ENCODE measurements at regions not wholly inside any gene's neighbourhood (a gene's known extent, or its start where the extent isn't known, plus 50 kb on each side); places are given as distances from the start of the nearest gene placed in this dataset.

- H3K23ac ChIP-seq (ENCODE audit: low read depth, low read length, poor library complexity), result no peak overlapping the region
- H3K4ac ChIP-seq (ENCODE audit: low read length), result no peak overlapping the region
- DNase-seq (ENCODE audit: low spot score), result no peak
- H3K9ac ChIP-seq (ENCODE audit: low read depth, low read length, poor library complexity), result no peak overlapping the region
- no peak overlapping the region for H3K4me2 ChIP-seq (ENCODE audit: insufficient read depth, low read length, poor library complexity, severe bottlenecking)
- no peak overlapping the region for H2AFZ ChIP-seq (ENCODE audit: low read length)
- no peak overlapping the region for H2BK120ac ChIP-seq (ENCODE audit: low read depth, low read length)
- no peak overlapping the region for H3K18ac ChIP-seq (ENCODE audit: low read length)
- H2BK12ac ChIP-seq (ENCODE audit: low read length), result no peak overlapping the region
- H3K9me3 ChIP-seq (replicated peaks in 1 of 2; ENCODE audit: control insufficient read depth in 2 of 2, insufficient read depth in 1 of 2, low read depth in 1 of 2, low read length in 2 of 2), result peaks cover 0 to 2% of the 10 kb centered on the region in 2 donors
- no peak overlapping the region for H3K14ac ChIP-seq (ENCODE audit: low read length)
- no peak overlapping the region for H2AK5ac ChIP-seq (ENCODE audit: low read depth, low read length)
- no peaks in the 10 kb centered on the region for H3K79me1 ChIP-seq (ENCODE audit: low read depth, low read length)
- no peaks in the 10 kb centered on the region for H3K36me3 ChIP-seq (replicated peaks in 1 of 2; ENCODE audit: control insufficient read depth in 2 of 2, insufficient read depth in 2 of 2, low read length in 2 of 2)
- no peak overlapping the region for H3K27ac ChIP-seq (replicated peaks; ENCODE audit: low read length)
- no peak overlapping the region for H4K91ac ChIP-seq (ENCODE audit: low read depth, low read length, poor library complexity)
- no CpG with 5 or more reads among the region's 6 CpGs for WGBS, 2 donors (ENCODE audit: extremely low coverage in 2 of 2, insufficient read length in 2 of 2, insufficient replicate concordance in 1 of 2)
- peaks cover 0 to 5% of the 10 kb centered on the region in 2 donors for H3K4me1 ChIP-seq (ENCODE audit: control insufficient read depth in 2 of 2, insufficient read depth in 1 of 2, low read depth in 1 of 2, low read length in 2 of 2)
- no peak overlapping the region for H3K4me3 ChIP-seq (ENCODE audit: low read length in 2 of 2)
- no peak overlapping the region for H2BK15ac ChIP-seq (ENCODE audit: low read length)
- no peak overlapping the region for H2BK5ac ChIP-seq (ENCODE audit: low read length)
- H3K27me3 ChIP-seq (ENCODE audit: control insufficient read depth in 3 of 3, insufficient read depth in 3 of 3, low read depth in 1 of 3, low read length in 3 of 3), result peaks cover 0 to 21% (median 2%) of the 10 kb centered on the region in 3 experiments
- no peak overlapping the region for H4K8ac ChIP-seq (ENCODE audit: low read depth, low read length)
These were observed 57.7 kb upstream of the RASD2 start for GRCh38 chr22:35482974-35483373.

GRCh38 chr22:35483730-35484129 is 56.9 kb upstream of the RASD2 start:
- no CpG with 5 or more reads among the region's 3 CpGs for WGBS, 2 donors (ENCODE audit: extremely low coverage in 2 of 2, insufficient read length in 2 of 2, insufficient replicate concordance in 1 of 2)
- H3K4ac ChIP-seq (ENCODE audit: low read length), result no peak overlapping the region
- H3K4me2 ChIP-seq (ENCODE audit: insufficient read depth, low read length, poor library complexity, severe bottlenecking), result no peak overlapping the region

GRCh38 chr22:35484651-35485556 is 55.7 kb upstream of the RASD2 start:
- Histone ChIP-seq H3K79me1 (ENCODE audit: low read depth, low read length) (no peaks in the 10 kb centered on the region), H3K9me3 (replicated peaks in 1 of 2; ENCODE audit: control insufficient read depth in 2 of 2, insufficient read depth in 1 of 2, low read depth in 1 of 2, low read length in 2 of 2) (peaks cover 0 to 2% of the 10 kb centered on the region in 2 donors), H2BK120ac (ENCODE audit: low read depth, low read length) (no peak overlapping the region), H2AFZ (ENCODE audit: low read length) (peak overlapping the region; percentile 15), H2BK12ac (ENCODE audit: low read length) (no peak overlapping the region), H2AK5ac (ENCODE audit: low read depth, low read length) (no peak overlapping the region), H2BK15ac (ENCODE audit: low read length) (no peak overlapping the region), H3K23ac (ENCODE audit: low read depth, low read length, poor library complexity) (no peak overlapping the region), H4K91ac (ENCODE audit: low read depth, low read length, poor library complexity) (no peak overlapping the region), H3K27ac (replicated peaks; ENCODE audit: low read length) (no peak overlapping the region), H3K14ac (ENCODE audit: low read length) (no peak overlapping the region), H3K4me1 (ENCODE audit: control insufficient read depth in 2 of 2, insufficient read depth in 1 of 2, low read depth in 1 of 2, low read length in 2 of 2) (peaks cover 0 to 5% of the 10 kb centered on the region in 2 donors), H3K4ac (ENCODE audit: low read length) (no peak overlapping the region), H4K8ac (ENCODE audit: low read depth, low read length) (no peak overlapping the region), H3K27me3 (ENCODE audit: control insufficient read depth in 3 of 3, insufficient read depth in 3 of 3, low read depth in 1 of 3, low read length in 3 of 3) (peaks cover 0 to 34% (median 2%) of the 10 kb centered on the region in 3 experiments), H3K18ac (ENCODE audit: low read length) (no peak overlapping the region), H3K36me3 (replicated peaks in 1 of 2; ENCODE audit: control insufficient read depth in 2 of 2, insufficient read depth in 2 of 2, low read length in 2 of 2) (no peaks in the 10 kb centered on the region), H2BK5ac (ENCODE audit: low read length) (no peak overlapping the region), H3K4me2 (ENCODE audit: insufficient read depth, low read length, poor library complexity, severe bottlenecking) (no peak overlapping the region), H3K9ac (ENCODE audit: low read depth, low read length, poor library complexity) (no peak overlapping the region), H3K4me3 (ENCODE audit: low read length in 2 of 2) (no peak overlapping the region)
- DNase-seq (ENCODE audit: low spot score), result no peak
- WGBS, 2 donors (ENCODE audit: extremely low coverage in 2 of 2, insufficient read length in 2 of 2, insufficient replicate concordance in 1 of 2), result no CpG with 5 or more reads among the region's 16 CpGs

More at GRCh38 chr22:35483730-35484129, 56.9 kb upstream of the RASD2 start:
- no peak overlapping the region for H4K91ac ChIP-seq (ENCODE audit: low read depth, low read length, poor library complexity)
- no peak overlapping the region for H3K23ac ChIP-seq (ENCODE audit: low read depth, low read length, poor library complexity)
- no peak overlapping the region for H3K4me3 ChIP-seq (ENCODE audit: low read length in 2 of 2)
- H2BK120ac ChIP-seq (ENCODE audit: low read depth, low read length), result no peak overlapping the region
- H2BK15ac ChIP-seq (ENCODE audit: low read length), result no peak overlapping the region
- H2BK12ac ChIP-seq (ENCODE audit: low read length), result no peak overlapping the region
- H3K9ac ChIP-seq (ENCODE audit: low read depth, low read length, poor library complexity), result no peak overlapping the region
- no peak overlapping the region for H2AFZ ChIP-seq (ENCODE audit: low read length)
- no peak overlapping the region for H2AK5ac ChIP-seq (ENCODE audit: low read depth, low read length)
- no peaks in the 10 kb centered on the region for H3K79me1 ChIP-seq (ENCODE audit: low read depth, low read length)
- H3K14ac ChIP-seq (ENCODE audit: low read length), result no peak overlapping the region
- H4K8ac ChIP-seq (ENCODE audit: low read depth, low read length), result no peak overlapping the region
- peaks cover 0 to 5% of the 10 kb centered on the region in 2 donors for H3K4me1 ChIP-seq (ENCODE audit: control insufficient read depth in 2 of 2, insufficient read depth in 1 of 2, low read depth in 1 of 2, low read length in 2 of 2)
- DNase-seq (ENCODE audit: low spot score), result no peak
- H3K9me3 ChIP-seq (replicated peaks in 1 of 2; ENCODE audit: control insufficient read depth in 2 of 2, insufficient read depth in 1 of 2, low read depth in 1 of 2, low read length in 2 of 2), result peaks cover 0 to 2% of the 10 kb centered on the region in 2 donors
- no peak overlapping the region for H3K27ac ChIP-seq (replicated peaks; ENCODE audit: low read length)
- H2BK5ac ChIP-seq (ENCODE audit: low read length), result no peak overlapping the region
- H3K18ac ChIP-seq (ENCODE audit: low read length), result no peak overlapping the region
- H3K36me3 ChIP-seq (replicated peaks in 1 of 2; ENCODE audit: control insufficient read depth in 2 of 2, insufficient read depth in 2 of 2, low read length in 2 of 2), result no peaks in the 10 kb centered on the region
- H3K27me3 ChIP-seq (ENCODE audit: control insufficient read depth in 3 of 3, insufficient read depth in 3 of 3, low read depth in 1 of 3, low read length in 3 of 3), result peaks cover 0 to 26% (median 2%) of the 10 kb centered on the region in 3 experiments

GRCh38 chr22:35486116-35486631 is 54.5 kb upstream of the RASD2 start:
- H2AFZ ChIP-seq (ENCODE audit: low read length), result no peak overlapping the region
- H2BK15ac ChIP-seq (ENCODE audit: low read length), result peak overlapping the region; percentile 30
- peaks cover 0 to 2% of the 10 kb centered on the region in 2 donors for H3K9me3 ChIP-seq (replicated peaks in 1 of 2; ENCODE audit: control insufficient read depth in 2 of 2, insufficient read depth in 1 of 2, low read depth in 1 of 2, low read length in 2 of 2)
- no peak overlapping the region for H2BK120ac ChIP-seq (ENCODE audit: low read depth, low read length)
- no peak overlapping the region for H4K8ac ChIP-seq (ENCODE audit: low read depth, low read length)
- H3K4me3 ChIP-seq (ENCODE audit: low read length in 2 of 2), result peak overlapping the region in 1 of 2 donors; percentile 41
- no peak overlapping the region for H3K18ac ChIP-seq (ENCODE audit: low read length)
- H3K4me1 ChIP-seq (ENCODE audit: control insufficient read depth in 2 of 2, insufficient read depth in 1 of 2, low read depth in 1 of 2, low read length in 2 of 2), result peaks cover 0 to 5% of the 10 kb centered on the region in 2 donors
- no peak overlapping the region for H2AK5ac ChIP-seq (ENCODE audit: low read depth, low read length)
- H3K23ac ChIP-seq (ENCODE audit: low read depth, low read length, poor library complexity), result no peak overlapping the region
- no peaks in the 10 kb centered on the region for H3K79me1 ChIP-seq (ENCODE audit: low read depth, low read length)
- no peak overlapping the region for H4K91ac ChIP-seq (ENCODE audit: low read depth, low read length, poor library complexity)
- no peak overlapping the region for H3K14ac ChIP-seq (ENCODE audit: low read length)
- WGBS, 2 donors (ENCODE audit: extremely low coverage in 2 of 2, insufficient read length in 2 of 2, insufficient replicate concordance in 1 of 2), result no CpG with 5 or more reads among the region's 11 CpGs
- no peak overlapping the region for H3K4me2 ChIP-seq (ENCODE audit: insufficient read depth, low read length, poor library complexity, severe bottlenecking)
- H3K9ac ChIP-seq (ENCODE audit: low read depth, low read length, poor library complexity), result no peak overlapping the region
- H2BK12ac ChIP-seq (ENCODE audit: low read length), result no peak overlapping the region
- H3K4ac ChIP-seq (ENCODE audit: low read length), result no peak overlapping the region
- H3K27ac ChIP-seq (replicated peaks; ENCODE audit: low read length), result no peak overlapping the region
- no peaks in the 10 kb centered on the region for H3K36me3 ChIP-seq (replicated peaks in 1 of 2; ENCODE audit: control insufficient read depth in 2 of 2, insufficient read depth in 2 of 2, low read length in 2 of 2)
- H3K27me3 ChIP-seq (ENCODE audit: control insufficient read depth in 3 of 3, insufficient read depth in 3 of 3, low read depth in 1 of 3, low read length in 3 of 3), result peaks cover 0 to 28% (median 2%) of the 10 kb centered on the region in 3 experiments
- DNase-seq (ENCODE audit: low spot score), result no peak
- no peak overlapping the region for H2BK5ac ChIP-seq (ENCODE audit: low read length)

Measured in neuronal stem cell (in vitro differentiated cells).